ENCODE measurements at regions not wholly inside any gene's neighbourhood (a gene's known extent, or its start where the extent isn't known, plus 50 kb on each side); places are given as distances from the start of the nearest gene placed in this dataset.
A peak's percentile ranks its signal among the peaks of the same experiment; 100 is the strongest.

- Histone ChIP-seq H3K4me2 (ENCODE audit: control insufficient read depth, insufficient read depth) (peak overlapping the region; percentile 31), H3K36me3 (ENCODE audit: control insufficient read depth in 2 of 2, insufficient read depth in 2 of 2, low read length in 1 of 2) (no peaks in the 10 kb centered on the region), H3K9me3 (replicated peaks; ENCODE audit: control insufficient read depth, insufficient read depth, low read length) (peaks cover 4% of the 10 kb centered on the region), H2AFZ (ENCODE audit: control insufficient read depth, low read depth, low read length) (peak overlapping the region; percentile 35), H3K79me2 (ENCODE audit: control insufficient read depth, insufficient read depth, low read length) (no peaks in the 10 kb centered on the region), H3K4me3 (no peak overlapping the region), H3K27me3 (replicated peaks in 1 of 2; ENCODE audit: control insufficient read depth in 2 of 2, insufficient read depth in 2 of 2, low read length in 1 of 2) (no peaks in the 10 kb centered on the region), H4K20me1 (ENCODE audit: control insufficient read depth, insufficient read depth) (no peaks in the 10 kb centered on the region), H3K9ac (ENCODE audit: control insufficient read depth, insufficient read depth, low read length) (no peak overlapping the region), H3K4me1 (ENCODE audit: control insufficient read depth, insufficient read depth, low read length) (peaks cover 41% of the 10 kb centered on the region), H3K27ac (ENCODE audit: control insufficient read depth, insufficient read depth) (peak overlapping the region; percentile 66)
- ATAC-seq (peak; percentile 53), FAIRE-seq (no peak), DNase-seq (ENCODE audit: low read depth, low spot score) (no peak)
- SMC1A ChIA-PET (ENCODE audit: uncharacterized antibody, unreplicated experiment) = interaction anchor here (0.7 to 2.2 kb wide), 7 partner anchors 55 to 533 kb away, joined by 3 to 7 read pairs (median 3); no protein-coding TSS in a partner anchor
- intact Hi-C loops (cut with micrococcal nuclease; ENCODE audit: unreplicated experiment) (loop anchor here (2.0 to 5.0 kb wide), 3 partner anchors 69 to 132 kb away; no protein-coding TSS in a partner anchor), in situ Hi-C loops (cut with MboI) (no loop called here)
- RAD21 ChIA-PET (ENCODE audit: unreplicated experiment) = interaction anchor here (1.1 to 2.7 kb wide), 4 partner anchors 76 to 132 kb away, joined by 3 to 10 read pairs (median 3); partner anchors contain the start of gene PIK3R1
- CTCF ChIA-PET = interaction anchor here (1.5 kb wide), 1 partner anchor 132 kb away, joined by 3 read pairs; no protein-coding TSS in a partner anchor
- BruUV-seq (replicated peaks) = no TSS peak
- POLR2A ChIA-PET = interaction anchor here (1.1 kb wide), 1 partner anchor 77 kb away, joined by 3 read pairs; no protein-coding TSS in a partner anchor
- WGBS (ENCODE audit: insufficient coverage, insufficient replicate concordance, low lambda C conversion rate, missing lambda C conversion rate) = 19% methylated on average over 3 of the region's 3 CpGs
- TF ChIP-seq ETV6 (conservative IDR thresholded peaks at IDR 0.05 in 1 of 2, IDR thresholded peaks at IDR 0.05 in 1 of 2; ENCODE audit: borderline replicate concordance in 1 of 2, low read depth in 1 of 2) (no peak), BCL11A (IDR thresholded peaks at IDR 0.05; ENCODE audit: low read depth, low read length) (no peak), KAT2A (conservative IDR thresholded peaks at IDR 0.05; ENCODE audit: control insufficient read depth, low read depth, low read length) (no peak), MTA2 (IDR thresholded peaks at IDR 0.05; ENCODE audit: low read depth) (peak; percentile 50; the same call in 1 of the 2 replicates), MEF2B (IDR thresholded peaks at IDR 0.05; ENCODE audit: partially characterized antibody, poor library complexity, severe bottlenecking) (no peak), CREM (IDR thresholded peaks at IDR 0.05; ENCODE audit: low read depth) (peak; percentile 46; the same call in 1 of the 2 replicates), TCF7 (IDR thresholded peaks at IDR 0.05; ENCODE audit: borderline replicate concordance) (peak; percentile 13; the same call in 1 of the 2 replicates), POLR2A (IDR thresholded peaks at IDR 0.05; ENCODE audit: low read depth, low read length) (no peak), SKIL (IDR thresholded peaks at IDR 0.05; ENCODE audit: low read depth, poor library complexity, severe bottlenecking) (peak; percentile 32)
- TF ChIP-seq, protein P1, sequence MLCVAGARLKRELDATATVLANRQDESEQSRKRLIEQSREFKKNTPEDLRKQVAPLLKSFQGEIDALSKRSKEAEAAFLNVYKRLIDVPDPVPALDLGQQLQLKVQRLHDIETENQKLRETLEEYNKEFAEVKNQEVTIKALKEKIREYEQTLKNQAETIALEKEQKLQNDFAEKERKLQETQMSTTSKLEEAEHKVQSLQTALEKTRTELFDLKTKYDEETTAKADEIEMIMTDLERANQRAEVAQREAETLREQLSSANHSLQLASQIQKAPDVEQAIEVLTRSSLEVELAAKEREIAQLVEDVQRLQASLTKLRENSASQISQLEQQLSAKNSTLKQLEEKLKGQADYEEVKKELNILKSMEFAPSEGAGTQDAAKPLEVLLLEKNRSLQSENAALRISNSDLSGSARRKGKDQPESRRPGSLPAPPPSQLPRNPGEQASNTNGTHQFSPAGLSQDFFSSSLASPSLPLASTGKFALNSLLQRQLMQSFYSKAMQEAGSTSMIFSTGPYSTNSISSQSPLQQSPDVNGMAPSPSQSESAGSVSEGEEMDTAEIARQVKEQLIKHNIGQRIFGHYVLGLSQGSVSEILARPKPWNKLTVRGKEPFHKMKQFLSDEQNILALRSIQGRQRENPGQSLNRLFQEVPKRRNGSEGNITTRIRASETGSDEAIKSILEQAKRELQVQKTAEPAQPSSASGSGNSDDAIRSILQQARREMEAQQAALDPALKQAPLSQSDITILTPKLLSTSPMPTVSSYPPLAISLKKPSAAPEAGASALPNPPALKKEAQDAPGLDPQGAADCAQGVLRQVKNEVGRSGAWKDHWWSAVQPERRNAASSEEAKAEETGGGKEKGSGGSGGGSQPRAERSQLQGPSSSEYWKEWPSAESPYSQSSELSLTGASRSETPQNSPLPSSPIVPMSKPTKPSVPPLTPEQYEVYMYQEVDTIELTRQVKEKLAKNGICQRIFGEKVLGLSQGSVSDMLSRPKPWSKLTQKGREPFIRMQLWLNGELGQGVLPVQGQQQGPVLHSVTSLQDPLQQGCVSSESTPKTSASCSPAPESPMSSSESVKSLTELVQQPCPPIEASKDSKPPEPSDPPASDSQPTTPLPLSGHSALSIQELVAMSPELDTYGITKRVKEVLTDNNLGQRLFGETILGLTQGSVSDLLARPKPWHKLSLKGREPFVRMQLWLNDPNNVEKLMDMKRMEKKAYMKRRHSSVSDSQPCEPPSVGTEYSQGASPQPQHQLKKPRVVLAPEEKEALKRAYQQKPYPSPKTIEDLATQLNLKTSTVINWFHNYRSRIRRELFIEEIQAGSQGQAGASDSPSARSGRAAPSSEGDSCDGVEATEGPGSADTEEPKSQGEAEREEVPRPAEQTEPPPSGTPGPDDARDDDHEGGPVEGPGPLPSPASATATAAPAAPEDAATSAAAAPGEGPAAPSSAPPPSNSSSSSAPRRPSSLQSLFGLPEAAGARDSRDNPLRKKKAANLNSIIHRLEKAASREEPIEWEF (IDR thresholded peaks at IDR 0.05; ENCODE audit: insufficient replicate concordance, low read depth, low read length) = no peak
- TF ChIP-seq, protein P2, sequence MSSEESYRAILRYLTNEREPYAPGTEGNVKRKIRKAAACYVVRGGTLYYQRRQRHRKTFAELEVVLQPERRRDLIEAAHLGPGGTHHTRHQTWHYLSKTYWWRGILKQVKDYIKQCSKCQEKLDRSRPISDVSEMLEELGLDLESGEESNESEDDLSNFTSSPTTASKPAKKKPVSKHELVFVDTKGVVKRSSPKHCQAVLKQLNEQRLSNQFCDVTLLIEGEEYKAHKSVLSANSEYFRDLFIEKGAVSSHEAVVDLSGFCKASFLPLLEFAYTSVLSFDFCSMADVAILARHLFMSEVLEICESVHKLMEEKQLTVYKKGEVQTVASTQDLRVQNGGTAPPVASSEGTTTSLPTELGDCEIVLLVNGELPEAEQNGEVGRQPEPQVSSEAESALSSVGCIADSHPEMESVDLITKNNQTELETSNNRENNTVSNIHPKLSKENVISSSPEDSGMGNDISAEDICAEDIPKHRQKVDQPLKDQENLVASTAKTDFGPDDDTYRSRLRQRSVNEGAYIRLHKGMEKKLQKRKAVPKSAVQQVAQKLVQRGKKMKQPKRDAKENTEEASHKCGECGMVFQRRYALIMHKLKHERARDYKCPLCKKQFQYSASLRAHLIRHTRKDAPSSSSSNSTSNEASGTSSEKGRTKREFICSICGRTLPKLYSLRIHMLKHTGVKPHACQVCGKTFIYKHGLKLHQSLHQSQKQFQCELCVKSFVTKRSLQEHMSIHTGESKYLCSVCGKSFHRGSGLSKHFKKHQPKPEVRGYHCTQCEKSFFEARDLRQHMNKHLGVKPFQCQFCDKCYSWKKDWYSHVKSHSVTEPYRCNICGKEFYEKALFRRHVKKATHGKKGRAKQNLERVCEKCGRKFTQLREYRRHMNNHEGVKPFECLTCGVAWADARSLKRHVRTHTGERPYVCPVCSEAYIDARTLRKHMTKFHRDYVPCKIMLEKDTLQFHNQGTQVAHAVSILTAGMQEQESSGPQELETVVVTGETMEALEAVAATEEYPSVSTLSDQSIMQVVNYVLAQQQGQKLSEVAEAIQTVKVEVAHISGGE (CRISPR knock-in tag; IDR thresholded peaks at IDR 0.05) = no peak
Observed at GRCh38 chr5:68139611-68140441, 75.7 kb upstream of the PIK3R1 start.
